ENCODE measurements at regions not wholly inside any gene's neighbourhood (a gene's known extent, or its start where the extent isn't known, plus 50 kb on each side); places are given as distances from the start of the nearest gene placed in this dataset.

GRCh38 chr5:33261305-33261704, 179.5 kb upstream of the TARS1 start:
- peaks cover 9% of the 10 kb centered on the region for H3K4me1 ChIP-seq (ENCODE audit: insufficient read depth, poor library complexity, severe bottlenecking)
- H3K27me3 ChIP-seq (ENCODE audit: insufficient read depth, poor library complexity, severe bottlenecking), result no peaks in the 10 kb centered on the region
- DNase-seq (ENCODE audit: low spot score) (no peak), ATAC-seq (ENCODE audit: low read depth) (no peak)
- no peak overlapping the region for H3K4me3 ChIP-seq (ENCODE audit: severe bottlenecking)
- H3K36me3 ChIP-seq (ENCODE audit: low read depth), result no peaks in the 10 kb centered on the region
- H3K27ac ChIP-seq (ENCODE audit: poor library complexity, severe bottlenecking), result peak overlapping the region; percentile 29
- peaks cover 12% of the 10 kb centered on the region for H3K9me3 ChIP-seq (ENCODE audit: severe bottlenecking)
- no peak for TF ChIP-seq CTCF (IDR thresholded peaks at IDR 0.05; ENCODE audit: poor library complexity, severe bottlenecking)

GRCh38 chr5:33261747-33262146, 179.0 kb upstream of the TARS1 start:
- no peak for ATAC-seq (ENCODE audit: low read depth)

DNA sequence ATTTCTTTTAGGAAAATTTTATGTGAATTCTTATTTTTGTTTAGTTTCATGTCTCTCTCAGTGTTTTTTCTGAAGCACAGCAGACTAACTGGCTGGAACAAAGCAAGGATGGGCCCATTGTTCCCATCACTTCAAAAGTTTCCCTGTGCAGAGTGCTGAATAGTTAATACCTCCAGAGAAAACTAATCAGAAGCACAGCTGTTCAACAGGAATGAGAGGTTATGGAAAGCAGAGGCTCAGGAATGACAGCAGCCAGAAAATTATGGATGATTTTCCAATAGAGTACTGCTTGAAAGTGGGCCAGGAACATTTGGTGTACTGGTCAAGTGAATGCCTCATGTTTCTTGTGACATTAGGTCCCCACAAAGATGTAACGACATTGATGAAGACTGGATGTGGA, 173.0 kb upstream of the TARS1 start:
- H3K36me3 ChIP-seq (ENCODE audit: low read depth), result no peaks in the 10 kb centered on the region
- no peak overlapping the region for H3K27ac ChIP-seq (ENCODE audit: poor library complexity, severe bottlenecking)
- no peak for ATAC-seq (ENCODE audit: low read depth)
- no peak overlapping the region for H3K4me3 ChIP-seq (ENCODE audit: severe bottlenecking)
- peaks cover 27% of the 10 kb centered on the region for H3K4me1 ChIP-seq (ENCODE audit: insufficient read depth, poor library complexity, severe bottlenecking)
- H3K9me3 ChIP-seq (ENCODE audit: severe bottlenecking), result peaks cover 12% of the 10 kb centered on the region
- no peaks in the 10 kb centered on the region for H3K27me3 ChIP-seq (ENCODE audit: insufficient read depth, poor library complexity, severe bottlenecking)
- no peak for TF ChIP-seq CTCF (IDR thresholded peaks at IDR 0.05; ENCODE audit: poor library complexity, severe bottlenecking)
- no peak for DNase-seq (ENCODE audit: low spot score)

More at GRCh38 chr5:33261747-33262146, 179.0 kb upstream of the TARS1 start:
- no peak overlapping the region for H3K4me3 ChIP-seq (ENCODE audit: severe bottlenecking)
- no peak for DNase-seq (ENCODE audit: low spot score)
- no peaks in the 10 kb centered on the region for H3K36me3 ChIP-seq (ENCODE audit: low read depth)
- H3K9me3 ChIP-seq (ENCODE audit: severe bottlenecking), result peaks cover 12% of the 10 kb centered on the region
- H3K4me1 ChIP-seq (ENCODE audit: insufficient read depth, poor library complexity, severe bottlenecking), result peaks cover 9% of the 10 kb centered on the region
- no peaks in the 10 kb centered on the region for H3K27me3 ChIP-seq (ENCODE audit: insufficient read depth, poor library complexity, severe bottlenecking)
- peak overlapping the region; percentile 29 for H3K27ac ChIP-seq (ENCODE audit: poor library complexity, severe bottlenecking)
- TF ChIP-seq CTCF (IDR thresholded peaks at IDR 0.05; ENCODE audit: poor library complexity, severe bottlenecking), result no peak

- peaks cover 12% of the 10 kb centered on the region for H3K9me3 ChIP-seq (ENCODE audit: severe bottlenecking)
- DNase-seq (ENCODE audit: low spot score), result no peak
- no peaks in the 10 kb centered on the region for H3K27me3 ChIP-seq (ENCODE audit: insufficient read depth, poor library complexity, severe bottlenecking)
- peaks cover 30% of the 10 kb centered on the region for H3K4me1 ChIP-seq (ENCODE audit: insufficient read depth, poor library complexity, severe bottlenecking)
- no peak overlapping the region for H3K4me3 ChIP-seq (ENCODE audit: severe bottlenecking)
- no peak for ATAC-seq (ENCODE audit: low read depth)
- H3K36me3 ChIP-seq (ENCODE audit: low read depth), result no peaks in the 10 kb centered on the region
- H3K27ac ChIP-seq (ENCODE audit: poor library complexity, severe bottlenecking), result no peak overlapping the region
- no peak for TF ChIP-seq CTCF (IDR thresholded peaks at IDR 0.05; ENCODE audit: poor library complexity, severe bottlenecking)
Observed at GRCh38 chr5:33268374-33268773, 172.4 kb upstream of the TARS1 start.

DNA sequence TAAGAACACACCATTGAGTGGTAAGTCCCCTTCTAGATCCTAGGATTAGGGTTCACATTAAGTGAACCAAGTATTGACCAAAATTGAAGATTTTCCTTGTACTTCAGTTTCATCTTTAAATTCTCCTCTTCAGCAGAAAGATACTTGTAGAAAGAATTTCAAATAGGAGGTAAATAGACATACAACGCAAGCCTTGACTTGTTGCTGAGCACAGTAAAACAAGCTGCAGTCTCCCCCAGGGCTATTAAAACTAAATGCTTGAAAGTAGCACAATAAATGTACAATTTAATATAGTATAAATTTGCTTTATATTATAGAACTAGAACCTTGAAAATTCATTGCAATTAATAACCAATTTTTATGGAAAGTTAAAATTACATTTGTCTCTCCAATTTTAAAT, 170.1 kb upstream of the TARS1 start:
- no peak for TF ChIP-seq CTCF (IDR thresholded peaks at IDR 0.05; ENCODE audit: poor library complexity, severe bottlenecking)
- no peak overlapping the region for H3K4me3 ChIP-seq (ENCODE audit: severe bottlenecking)
- ATAC-seq (ENCODE audit: low read depth) (peak; percentile 55), DNase-seq (ENCODE audit: low spot score) (no peak)
- no peaks in the 10 kb centered on the region for H3K9me3 ChIP-seq (ENCODE audit: severe bottlenecking)
- H3K4me1 ChIP-seq (ENCODE audit: insufficient read depth, poor library complexity, severe bottlenecking), result peaks cover 35% of the 10 kb centered on the region
- no peaks in the 10 kb centered on the region; the same call in 1 of the 2 replicates for H3K36me3 ChIP-seq (ENCODE audit: low read depth)
- H3K27ac ChIP-seq (ENCODE audit: poor library complexity, severe bottlenecking), result peak overlapping the region; percentile 89
- H3K27me3 ChIP-seq (ENCODE audit: insufficient read depth, poor library complexity, severe bottlenecking), result no peaks in the 10 kb centered on the region
